Gastrocnemius medialis (tissue), 4 donors: ENCODE measurements at regions not wholly inside any gene's neighbourhood (a gene's known extent, or its start where the extent isn't known, plus 50 kb on each side); places are given as distances from the start of the nearest gene placed in this dataset.

Experiments used
- CTCF ChIP-seq, 5 experiments: fragments of 450-650 bp in 3 of 5; fragments of 200-600 bp in 2 of 5; sonication (generic) in 2 of 5; IDR thresholded peaks in 4 of 5; conservative IDR thresholded peaks in 1 of 5; 1 replicate in 4 of 5; 2 replicates in 1 of 5; pipeline ENCODE4 v1.5.1; 2016 to 2019; ENCODE audit warnings: antibody characterized with exemption in 5 of 5, mild to moderate bottlenecking in 3 of 5, moderate library complexity in 3 of 5
- POLR2A ChIP-seq, 2 donors: fragments of 450-650 bp; IDR thresholded peaks; one replicate each; pipeline ENCODE4 v1.6.1; 2017; ENCODE audit warnings: antibody characterized with exemption in 2 of 2, mild to moderate bottlenecking in 2 of 2, moderate library complexity in 2 of 2

GRCh38 chr6:120157873-120158272, 808.3 kb upstream of the MAN1A1 start:
- TF ChIP-seq CTCF (IDR thresholded peaks at IDR 0.05 in 4 of 5, conservative IDR thresholded peaks at IDR 0.05 in 1 of 5): no peak
- no peak for TF ChIP-seq POLR2A (IDR thresholded peaks at IDR 0.05)
